HG03575 (cell line): ENCODE measurements at regions not wholly inside any gene's neighbourhood (a gene's known extent, or its start where the extent isn't known, plus 50 kb on each side); places are given as distances from the start of the nearest gene placed in this dataset.

ENCODE experiments used
- ATAC-seq: cut with Tn5 transposase; IDR thresholded peaks from one replicate; pipeline ENCODE4 v1.9.1; 2021; ENCODE audit not compliant: unreplicated experiment, insufficient number of reproducible peaks, low FRiP score; ENCODE audit errors: extremely low read depth

DNA sequence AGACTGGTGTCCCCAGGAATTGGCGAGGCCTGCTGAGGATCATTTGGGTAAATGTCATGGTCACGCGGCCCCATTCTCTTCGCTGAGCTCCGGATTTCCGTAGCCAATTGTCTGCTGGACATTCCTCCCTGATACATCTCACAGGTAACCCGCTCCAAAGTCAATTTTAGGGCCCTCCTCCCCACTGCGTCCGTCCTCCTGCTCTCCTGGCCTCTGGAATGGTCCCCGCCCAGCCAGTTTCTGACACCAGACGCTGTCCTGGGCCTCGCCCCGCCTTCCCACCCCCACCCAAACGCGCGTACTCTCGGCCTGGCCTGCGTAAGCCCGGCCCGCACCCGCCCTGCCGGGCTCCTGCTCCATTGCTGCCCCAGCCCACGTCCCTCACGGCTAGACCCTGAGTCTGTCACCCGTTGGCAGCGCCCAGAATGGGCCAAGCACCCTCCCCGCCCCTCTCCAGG is 202.0 kb downstream of the AUH start:
- no peak for ATAC-seq

DNA sequence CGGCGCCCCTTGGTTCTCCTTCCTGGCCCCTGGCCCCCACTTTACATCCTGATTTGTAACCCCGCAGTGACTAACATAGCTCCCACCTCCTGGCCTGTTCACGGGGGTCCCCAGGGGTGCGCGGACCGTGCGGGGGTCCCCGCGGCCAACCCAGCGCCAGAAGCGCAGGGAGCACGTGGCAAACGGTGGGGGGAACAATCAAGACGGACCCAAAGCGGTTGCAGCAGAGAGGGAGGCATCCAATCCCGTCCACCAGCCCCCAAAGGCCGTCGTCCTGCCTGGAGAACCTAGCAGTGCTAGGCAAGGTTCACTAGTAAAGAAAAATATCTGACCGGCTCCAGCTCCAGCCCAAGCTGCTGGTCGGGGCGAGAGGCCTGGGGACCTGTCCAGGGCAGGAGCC is 201.5 kb downstream of the AUH start:
- no peak for ATAC-seq

DNA sequence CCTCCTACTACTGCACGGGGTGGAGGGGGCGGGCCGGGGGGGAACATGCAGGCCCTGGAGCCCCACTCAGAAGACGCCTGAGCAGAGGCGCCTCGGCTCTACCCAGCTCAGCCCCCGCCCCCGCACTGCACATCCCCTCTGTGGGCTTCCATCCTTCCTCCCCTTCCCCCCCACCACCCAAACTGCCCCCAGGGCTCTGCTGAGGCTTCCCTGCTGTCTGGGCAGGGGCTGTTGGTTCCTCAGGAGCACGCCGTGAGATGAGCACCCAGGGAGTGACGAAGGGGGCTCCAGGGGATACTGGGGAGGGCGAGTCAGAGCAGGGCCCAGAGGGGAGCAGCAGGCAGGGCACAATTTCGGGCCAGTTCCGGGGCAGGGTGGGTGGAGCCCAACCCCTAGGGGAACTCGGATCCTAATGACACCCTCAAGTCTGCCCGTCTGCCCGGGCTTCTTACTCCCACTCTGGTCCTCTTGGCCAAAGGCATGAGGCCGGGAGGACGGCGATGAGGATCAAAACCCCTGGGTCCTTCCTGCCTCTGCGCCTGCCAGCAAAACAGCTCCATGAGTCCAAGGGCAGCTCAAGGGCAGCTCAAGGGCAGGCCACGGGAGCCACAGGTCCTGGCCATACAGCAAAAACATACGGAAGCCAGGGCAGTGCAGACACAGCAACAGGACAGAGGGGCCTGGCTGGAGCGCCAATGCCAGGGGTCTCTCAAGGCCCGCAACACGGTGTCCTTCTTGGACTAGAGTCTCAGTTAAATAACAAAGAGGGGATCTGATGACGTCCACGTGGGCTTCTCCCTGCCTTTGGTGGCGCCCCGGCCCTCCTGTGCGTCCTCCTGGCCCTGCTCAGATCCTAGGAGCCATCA is 200.9 kb downstream of the AUH start:
- ATAC-seq: no peak

DNA sequence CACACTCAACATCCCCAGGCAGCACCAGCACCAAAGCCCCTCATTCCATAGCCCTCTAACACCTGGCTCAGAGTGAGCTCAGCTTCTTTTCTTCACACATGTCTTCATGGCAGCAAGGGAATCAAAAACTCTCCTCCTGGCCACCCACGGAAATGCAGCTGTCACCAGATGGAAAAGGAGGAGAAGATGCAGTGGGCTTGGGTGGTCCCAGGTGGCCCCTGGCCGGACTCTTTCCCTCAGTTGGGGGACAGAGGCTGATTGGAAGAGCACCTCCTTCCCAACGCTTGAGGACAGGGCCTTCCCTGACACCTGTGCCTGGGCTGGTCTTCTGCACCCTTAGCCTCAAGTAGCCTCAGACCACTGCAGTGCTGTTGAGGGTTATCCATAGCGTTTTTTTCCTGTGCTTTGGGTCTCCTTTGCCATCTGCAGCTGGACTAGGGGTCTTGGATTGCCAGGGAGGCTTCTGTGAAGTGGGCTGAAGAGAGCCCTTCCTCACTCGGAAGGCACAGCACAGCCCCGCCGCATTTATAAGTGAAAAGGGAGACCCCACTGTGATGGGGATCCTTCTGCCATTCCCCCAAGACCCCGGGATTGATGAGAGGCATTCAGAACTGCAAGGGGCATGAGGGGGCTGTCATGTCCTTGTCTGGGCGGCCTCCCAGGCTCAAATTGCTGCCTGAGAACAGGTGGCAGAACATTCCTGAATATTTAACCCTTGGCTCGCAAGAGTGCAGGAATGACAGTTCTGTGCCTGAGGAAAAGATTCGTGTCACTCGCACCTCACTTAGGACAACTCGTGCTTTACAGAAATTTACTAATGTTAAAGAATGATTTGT is 200.0 kb downstream of the AUH start:
- no peak for ATAC-seq

DNA sequence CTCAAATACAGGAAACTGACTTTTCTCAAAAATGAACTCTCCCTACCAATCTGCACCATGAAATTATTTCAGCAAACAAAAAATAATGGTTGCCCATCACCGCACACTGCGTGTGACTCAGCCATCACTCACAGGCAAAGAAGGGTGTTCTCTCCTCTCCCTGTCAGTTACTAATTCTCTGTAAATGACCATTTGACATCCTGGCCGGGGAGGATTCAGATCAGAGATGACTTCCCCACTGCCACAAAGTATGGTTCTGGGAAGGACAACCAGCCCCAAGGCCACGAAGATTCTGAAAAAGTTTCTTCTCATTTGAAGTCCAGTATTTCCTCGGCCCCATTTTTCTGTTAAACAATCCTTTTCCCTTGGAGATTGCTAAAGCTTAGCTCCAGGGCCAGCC is 199.4 kb downstream of the AUH start:
- ATAC-seq: no peak

DNA sequence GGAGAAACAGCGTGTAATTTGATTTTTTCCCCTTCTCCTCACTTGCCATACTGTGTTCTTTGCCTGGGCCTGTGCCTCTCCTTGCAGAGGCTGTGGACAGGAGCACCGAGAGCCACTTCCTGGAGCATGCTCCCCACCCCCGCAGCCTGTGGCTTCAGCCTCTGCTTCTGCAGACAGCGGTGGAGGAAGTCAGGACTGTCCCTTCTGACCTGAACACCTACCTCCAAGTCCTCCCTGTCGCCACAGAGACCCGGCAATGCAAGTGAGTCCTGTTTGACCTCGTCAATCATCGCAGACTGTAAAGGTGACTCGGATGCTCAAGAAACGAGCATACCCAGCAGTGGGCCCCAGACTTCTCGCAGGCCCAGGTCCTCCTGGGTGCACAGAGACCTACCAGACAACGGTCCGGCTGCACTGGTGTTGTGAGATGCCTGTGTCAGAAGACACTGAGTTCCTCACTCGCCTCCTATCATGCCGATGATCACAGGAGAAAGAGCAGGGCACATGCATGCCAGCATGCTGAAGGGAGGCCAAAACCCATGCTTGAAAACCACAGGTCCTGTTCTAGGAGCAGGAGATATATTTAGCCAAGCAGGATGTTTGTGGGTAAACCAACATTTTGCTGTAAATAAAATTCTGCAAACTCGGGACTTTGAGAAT is 198.8 kb downstream of the AUH start:
- ATAC-seq: no peak

DNA sequence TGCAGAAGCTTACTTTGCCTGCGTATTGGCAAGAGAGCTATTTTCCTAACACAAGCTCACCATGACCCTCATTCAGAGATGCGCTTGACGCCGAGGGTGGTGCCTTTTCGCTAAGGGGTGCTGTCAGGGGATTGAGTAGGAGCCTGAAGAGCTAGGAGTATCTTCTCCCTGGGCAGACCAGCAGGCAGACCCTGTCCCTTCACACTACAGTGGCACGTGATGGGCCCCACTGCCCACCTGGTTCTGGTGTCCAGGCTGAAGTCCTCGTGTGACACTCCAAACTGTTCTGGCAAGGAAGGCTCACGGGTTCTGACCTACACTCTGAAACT is 198.3 kb downstream of the AUH start:
- no peak for ATAC-seq

DNA sequence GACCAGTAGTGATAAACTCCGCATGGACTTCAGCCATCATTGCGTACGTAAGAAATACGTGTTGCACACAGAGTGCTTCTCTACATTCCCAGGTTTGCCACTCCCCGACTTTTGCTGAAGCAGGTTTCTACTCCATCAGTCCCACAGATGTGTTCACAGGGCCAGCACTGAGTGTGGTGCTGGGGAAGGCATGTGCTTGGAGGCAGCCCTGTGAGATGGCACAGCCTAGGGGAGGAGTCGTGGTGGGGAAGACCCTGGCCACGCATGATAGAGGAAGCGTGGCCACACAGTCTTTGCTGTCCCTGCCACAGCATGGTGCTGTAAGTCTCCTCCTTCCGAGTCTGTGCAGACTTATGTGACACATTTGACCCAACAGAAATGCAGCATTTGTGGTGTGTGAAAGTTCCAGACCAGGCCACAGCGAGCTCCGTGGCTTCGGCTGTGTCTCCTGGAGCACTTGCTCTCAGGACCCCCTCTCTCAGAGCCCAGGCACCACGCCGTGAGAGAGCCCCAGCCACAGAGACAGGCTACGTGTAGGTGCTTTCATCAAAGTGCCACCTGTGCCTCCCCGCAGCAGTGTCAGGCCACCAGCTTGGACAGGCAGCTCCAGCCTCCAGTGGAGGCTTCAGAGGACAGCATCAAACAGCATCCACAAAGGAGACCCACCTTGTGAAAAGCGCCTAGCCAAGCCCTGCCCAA is 197.8 kb downstream of the AUH start:
- no peak for ATAC-seq
